Endothelial cell of umbilical vein (primary cell): ENCODE measurements at regions not wholly inside any gene's neighbourhood (a gene's known extent, or its start where the extent isn't known, plus 50 kb on each side); places are given as distances from the start of the nearest gene placed in this dataset.

Experiments used
- BruUV-seq: library from RNA; stranded (reverse); fragments of 400-500 nt; replicated peaks from 2 replicates; lab custom pipeline; 2021; lab: Mats Ljungman, UMichigan
- CTCF ChIA-PET: fragments of 300-600, 350-600 bp; sonication (Branson Sonifier 250); formaldehyde crosslinking; loops from one replicate; lab custom pipeline; 2021; ENCODE audit warnings: antibody characterized with exemption, inconsistent platforms; lab: Charles Lee
- POLR2A ChIA-PET: fragments of 300-600, 350-600 bp; sonication (Branson Sonifier 250); formaldehyde crosslinking; loops from one replicate; lab custom pipeline; 2021; ENCODE audit warnings: antibody characterized with exemption, inconsistent platforms; lab: Charles Lee
- DNase-seq: peaks from one replicate; pipeline ENCODE4 v3.0.0-alpha.2; 2011; ENCODE audit warnings: low read depth, low spot score
- FAIRE-seq: peaks from 2 replicates; lab custom pipeline; 2011; peaks lifted over from hg19 to GRCh38; lab: Jason Lieb, UNC
- H2AFZ ChIP-seq: 2 replicates; pipeline ENCODE4 v1.6.0; 2012; ENCODE audit warnings: low read depth, low read length, control low read depth, inconsistent platforms
- H3K27ac ChIP-seq: 2 replicates; pipeline ENCODE4 v1.5.1; 2011; ENCODE audit warnings: low read depth, mild to moderate bottlenecking, control low read depth, low read length, moderate library complexity; ENCODE audit not compliant: insufficient read depth
- H3K27me3 ChIP-seq, 2 experiments: 2 replicates each; pipeline versions ENCODE4 v1.6.0 to v1.6.1; 2011; ENCODE audit warnings: low read length in 2 of 2, mixed read lengths in 1 of 2; ENCODE audit not compliant: control insufficient read depth in 2 of 2, insufficient read depth in 2 of 2
- H3K36me3 ChIP-seq, 2 experiments: 2 replicates in 1 of 2; 3 replicates in 1 of 2; pipeline ENCODE4 v1.5.1; 2011; ENCODE audit warnings: low read length in 2 of 2, mild to moderate bottlenecking in 1 of 2, moderate library complexity in 1 of 2; ENCODE audit not compliant: control insufficient read depth in 2 of 2, insufficient read depth in 2 of 2; ENCODE audit errors: extremely low read depth in 1 of 2
- H3K4me1 ChIP-seq: 3 replicates; pipeline ENCODE4 v1.5.1; 2011; ENCODE audit warnings: mild to moderate bottlenecking, low read length; ENCODE audit not compliant: control insufficient read depth, insufficient read depth; ENCODE audit errors: extremely low read depth
- H3K4me2 ChIP-seq: 2 replicates; pipeline ENCODE4 v1.6.1; 2011; ENCODE audit warnings: low read length, control low read depth, mixed read lengths; ENCODE audit not compliant: insufficient read depth
- H3K4me3 ChIP-seq, 3 experiments: fragments of 200-600 bp in 1 of 3; sonication (generic), shearing (Covaris generic) in 1 of 3; replicated peaks in 1 of 3; 2 replicates each; pipeline ENCODE4 v1.5.1; 2011 to 2016; ENCODE audit warnings: control low read depth in 3 of 3, low read length in 3 of 3, mild to moderate bottlenecking in 2 of 3, inconsistent platforms in 1 of 3, low read depth in 1 of 3, moderate library complexity in 1 of 3; ENCODE audit not compliant: insufficient read depth in 1 of 3
- H3K79me2 ChIP-seq: 2 replicates; pipeline ENCODE4 v1.6.0; 2012; ENCODE audit warnings: low read length, inconsistent platforms; ENCODE audit not compliant: control insufficient read depth, insufficient read depth
- H3K9ac ChIP-seq: replicated peaks from 2 replicates; pipeline ENCODE3; 2011; ENCODE audit warnings: low read length, control low read depth; ENCODE audit not compliant: insufficient read depth; ENCODE audit errors: extremely low read depth
- H3K9me1 ChIP-seq: replicated peaks from 3 replicates; pipeline ENCODE4 v1.6.0; 2011; ENCODE audit warnings: mild to moderate bottlenecking, low read length; ENCODE audit not compliant: control insufficient read depth, insufficient read depth; ENCODE audit errors: extremely low read depth
- H3K9me3 ChIP-seq: replicated peaks from 2 replicates; pipeline ENCODE4 v1.5.1; 2012; ENCODE audit warnings: low read length, inconsistent platforms; ENCODE audit not compliant: control insufficient read depth, insufficient read depth
- H4K20me1 ChIP-seq: replicated peaks from 2 replicates; pipeline ENCODE3; 2011; ENCODE audit warnings: mild to moderate bottlenecking, low read length; ENCODE audit not compliant: control insufficient read depth, insufficient read depth; ENCODE audit errors: extremely low read depth
- GATA2 ChIP-seq: IDR thresholded peaks from 2 replicates; pipeline ENCODE4 v1.7.0; 2011; ENCODE audit warnings: low read depth, mild to moderate bottlenecking, moderate library complexity, mixed read lengths, low read length; ENCODE audit not compliant: insufficient read length, insufficient read depth
- JUN ChIP-seq: IDR thresholded peaks from 2 replicates; pipeline ENCODE4 v1.6.1; 2011; ENCODE audit warnings: borderline replicate concordance, low read depth; ENCODE audit not compliant: insufficient read length, insufficient read depth
- MYC ChIP-seq: IDR thresholded peaks from one replicate; pipeline ENCODE4 v1.6.1; 2011; ENCODE audit warnings: mild to moderate bottlenecking, low read depth, low read length
- POLR2A ChIP-seq: IDR thresholded peaks from 2 replicates; pipeline ENCODE4 v1.6.1; 2012; ENCODE audit warnings: low read depth, mild to moderate bottlenecking, control low read depth, low read length
- POLR2AphosphoS5 ChIP-seq: IDR thresholded peaks from 2 replicates; pipeline ENCODE4 v1.6.1; 2012; ENCODE audit warnings: low read depth, mild to moderate bottlenecking, control low read depth, low read length, moderate library complexity; ENCODE audit not compliant: insufficient read depth
- dilution Hi-C: fragments of 300-500 bp; cut with MboI; formaldehyde crosslinking; loops from one replicate; pipeline ENCODE4 v1.15.0; 2019; ENCODE audit warnings: low sequenced_read_pairs; ENCODE audit not compliant: extremely low pct_ligation_motif_present
- intact Hi-C: fragments of 100-400 bp; cut with micrococcal nuclease; formaldehyde crosslinking; loops from one replicate; pipeline ENCODE4 v1.10.0; 2022
- TF ChIP-seq, protein P1 (sequence below), 2 donors: IDR thresholded peaks; 1 replicate in 1 of 2; 2 replicates in 1 of 2; pipeline ENCODE4 v1.5.1; 2011; ENCODE audit warnings: low read length in 2 of 2, mild to moderate bottlenecking in 2 of 2, moderate library complexity in 2 of 2, control low read depth in 1 of 2, inconsistent platforms in 1 of 2, low read depth in 1 of 2; ENCODE audit not compliant: insufficient read depth in 1 of 2; ENCODE audit errors: extremely low read depth in 1 of 2
- TF ChIP-seq, protein P2 (sequence below): IDR thresholded peaks from 2 replicates; pipeline ENCODE4 v1.6.1; 2011; ENCODE audit not compliant: insufficient read depth, insufficient read length

DNA sequence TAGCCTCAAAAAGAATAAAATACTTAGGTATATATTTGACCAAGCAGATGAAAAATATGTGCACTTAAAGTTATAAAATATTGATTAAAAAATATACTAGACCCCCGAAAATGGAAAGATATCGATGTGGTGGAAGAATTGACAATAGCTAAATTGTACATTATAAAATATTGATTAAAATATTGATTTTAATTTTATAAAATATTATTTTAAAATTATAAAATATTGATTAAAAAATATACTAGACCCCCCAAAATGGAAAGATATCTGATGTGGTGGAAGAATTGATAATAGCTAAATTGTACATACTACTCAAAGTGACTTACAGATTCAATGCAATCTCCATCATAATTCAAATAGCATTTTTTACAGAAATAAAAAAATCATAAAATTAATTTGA lies 1540.9 kb upstream of the RAG2 start:
- Histone ChIP-seq H2AFZ (no peak overlapping the region), H3K27me3 (no peaks in the 10 kb centered on the region), H3K9me3 (no peaks in the 10 kb centered on the region), H3K4me1 (no peaks in the 10 kb centered on the region), H3K9me1 (no peaks in the 10 kb centered on the region), H3K79me2 (no peaks in the 10 kb centered on the region), H3K36me3 (no peaks in the 10 kb centered on the region), H3K4me3 (no peak overlapping the region), H3K27ac (no peak overlapping the region), H3K9ac (no peak overlapping the region), H4K20me1 (no peaks in the 10 kb centered on the region), H3K4me2 (no peak overlapping the region)
- intact Hi-C loops, result no loop called here
- CTCF ChIA-PET, result no interaction called here
- FAIRE-seq (no peak), DNase-seq (no peak)
- no TSS peak for BruUV-seq
- POLR2A ChIA-PET, result no interaction called here
- TF ChIP-seq MYC (no peak), POLR2AphosphoS5 (no peak), POLR2A (no peak), GATA2 (no peak), JUN (no peak)
- TF ChIP-seq, protein P1, sequence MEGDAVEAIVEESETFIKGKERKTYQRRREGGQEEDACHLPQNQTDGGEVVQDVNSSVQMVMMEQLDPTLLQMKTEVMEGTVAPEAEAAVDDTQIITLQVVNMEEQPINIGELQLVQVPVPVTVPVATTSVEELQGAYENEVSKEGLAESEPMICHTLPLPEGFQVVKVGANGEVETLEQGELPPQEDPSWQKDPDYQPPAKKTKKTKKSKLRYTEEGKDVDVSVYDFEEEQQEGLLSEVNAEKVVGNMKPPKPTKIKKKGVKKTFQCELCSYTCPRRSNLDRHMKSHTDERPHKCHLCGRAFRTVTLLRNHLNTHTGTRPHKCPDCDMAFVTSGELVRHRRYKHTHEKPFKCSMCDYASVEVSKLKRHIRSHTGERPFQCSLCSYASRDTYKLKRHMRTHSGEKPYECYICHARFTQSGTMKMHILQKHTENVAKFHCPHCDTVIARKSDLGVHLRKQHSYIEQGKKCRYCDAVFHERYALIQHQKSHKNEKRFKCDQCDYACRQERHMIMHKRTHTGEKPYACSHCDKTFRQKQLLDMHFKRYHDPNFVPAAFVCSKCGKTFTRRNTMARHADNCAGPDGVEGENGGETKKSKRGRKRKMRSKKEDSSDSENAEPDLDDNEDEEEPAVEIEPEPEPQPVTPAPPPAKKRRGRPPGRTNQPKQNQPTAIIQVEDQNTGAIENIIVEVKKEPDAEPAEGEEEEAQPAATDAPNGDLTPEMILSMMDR (IDR thresholded peaks at IDR 0.05; ENCODE audit: extremely low read depth in 1 of 2, insufficient read depth in 1 of 2, low read depth in 1 of 2, low read length in 2 of 2), result no peak
- TF ChIP-seq, protein P2, sequence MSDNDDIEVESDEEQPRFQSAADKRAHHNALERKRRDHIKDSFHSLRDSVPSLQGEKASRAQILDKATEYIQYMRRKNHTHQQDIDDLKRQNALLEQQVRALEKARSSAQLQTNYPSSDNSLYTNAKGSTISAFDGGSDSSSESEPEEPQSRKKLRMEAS, result no peak
- dilution Hi-C loops, result no loop called here

DNA sequence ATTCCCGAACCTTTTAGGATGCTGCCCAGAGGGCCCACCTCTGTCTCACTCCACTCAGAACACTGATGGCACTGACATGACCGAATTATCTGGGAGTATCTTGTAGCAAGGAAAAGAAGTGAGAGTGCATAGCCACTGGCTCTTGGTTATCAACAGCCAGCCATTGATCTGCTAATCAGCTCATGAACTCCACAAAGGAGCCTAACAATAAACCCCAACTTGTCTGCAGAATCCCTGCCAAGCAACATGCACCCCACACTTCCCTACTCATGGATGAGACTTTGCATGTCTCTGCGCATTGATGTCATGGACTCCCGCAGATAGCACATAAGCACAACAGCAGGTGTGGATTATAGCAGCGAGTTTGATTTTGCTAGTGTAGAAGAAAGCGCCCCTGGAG lies 1538.9 kb upstream of the RAG2 start:
- ChIA-PET CTCF (no interaction called here), POLR2A (no interaction called here)
- dilution Hi-C loops, result no loop called here

More for the DNA sequence above, 1538.9 kb upstream of the RAG2 start:
- H3K4me2 ChIP-seq, result no peak overlapping the region
- no peaks in the 10 kb centered on the region for H3K4me1 ChIP-seq
- DNase-seq (no peak), FAIRE-seq (no peak)
- H3K9me3 ChIP-seq, result no peaks in the 10 kb centered on the region
- TF ChIP-seq POLR2AphosphoS5, result no peak
- no peak overlapping the region for H3K9ac ChIP-seq
- H3K36me3 ChIP-seq, result no peaks in the 10 kb centered on the region
- intact Hi-C loops, result no loop called here
- BruUV-seq, result no TSS peak
- no peaks in the 10 kb centered on the region for H3K9me1 ChIP-seq
- H3K4me3 ChIP-seq, result no peak overlapping the region
- H2AFZ ChIP-seq, result no peak overlapping the region
- no peaks in the 10 kb centered on the region for H3K27me3 ChIP-seq
- no peaks in the 10 kb centered on the region for H3K79me2 ChIP-seq
- no peaks in the 10 kb centered on the region for H4K20me1 ChIP-seq
- H3K27ac ChIP-seq, result no peak overlapping the region
